Stimulated activated CD8-positive, alpha-beta memory T cell treated with anti-CD3 and anti-CD28 coated beads, Interleukin-7, amount 100 ng/mL, for 48 hours (primary cell): ENCODE measurements at regions not wholly inside any gene's neighbourhood (a gene's known extent, or its start where the extent isn't known, plus 50 kb on each side); places are given as distances from the start of the nearest gene placed in this dataset.

Experiments used
- DNase-seq, 2 donors: peaks; one replicate each; pipeline ENCODE4 v3.0.0-alpha.2; 2020; ENCODE audit warnings: low read depth in 1 of 2; ENCODE audit errors: extremely low read depth in 1 of 2

DNA sequence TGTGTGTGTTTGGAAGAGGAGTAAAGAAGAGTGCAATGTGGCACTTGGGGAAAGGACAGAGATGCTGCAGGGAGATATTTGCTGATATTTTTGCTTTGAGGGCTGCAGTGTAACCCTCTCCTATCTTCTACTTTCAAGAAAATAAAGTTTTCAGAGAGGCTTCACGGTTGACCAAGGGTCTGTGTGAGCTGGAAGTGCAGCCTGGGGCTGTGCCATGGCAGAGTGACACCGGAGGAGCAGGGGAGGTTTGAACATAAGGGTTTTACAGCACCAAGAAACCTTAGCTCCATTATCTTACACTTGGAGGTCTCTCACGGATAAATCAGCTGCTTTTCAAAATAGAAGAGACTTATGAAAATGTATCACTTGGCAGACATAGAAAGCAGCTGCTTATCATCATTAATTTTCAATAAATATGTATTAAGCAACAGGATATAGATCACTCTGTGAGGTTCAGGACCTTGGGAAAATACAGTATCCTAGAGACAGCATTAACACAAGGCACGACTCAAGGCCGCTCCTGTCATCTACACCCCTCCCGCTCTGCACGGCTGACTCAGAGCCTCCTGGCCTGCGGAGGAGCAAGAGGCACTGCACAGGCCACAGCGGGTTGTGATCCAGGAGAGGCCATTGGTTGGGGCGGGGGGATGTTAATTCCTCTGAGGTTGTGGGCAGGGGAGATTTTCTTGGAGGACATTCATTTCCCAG is 127.8 kb downstream of the COPS8 start:
- no peak for DNase-seq

DNA sequence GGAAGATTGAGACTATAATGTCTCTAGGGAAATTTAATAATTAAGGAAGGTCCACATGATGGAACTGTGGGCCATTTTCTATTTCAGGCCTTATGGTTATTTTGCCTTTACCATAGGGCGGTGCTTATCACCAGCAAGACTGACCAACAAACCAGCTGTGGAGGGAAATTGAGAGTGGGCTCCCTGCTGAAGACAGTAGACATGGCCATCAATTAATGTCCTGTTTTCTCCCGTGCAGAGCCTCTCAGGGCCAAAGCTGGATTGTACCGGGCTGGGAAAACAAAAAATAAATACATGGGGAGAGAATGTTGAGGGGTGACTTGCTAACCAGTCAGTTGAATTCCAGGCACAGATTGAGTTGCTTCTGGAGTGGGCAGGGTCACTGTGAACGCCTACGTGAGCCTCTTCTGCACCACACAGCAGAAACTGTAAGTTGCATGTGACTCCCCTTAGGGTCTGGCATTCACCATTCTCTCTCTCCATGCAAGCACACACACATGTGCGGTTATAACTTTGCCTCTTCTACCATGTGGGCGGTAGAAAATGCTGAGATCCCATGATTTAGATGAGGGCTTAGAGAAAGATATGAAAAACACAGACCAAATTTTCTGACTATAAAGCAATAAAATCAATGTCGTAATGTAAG is 128.5 kb downstream of the COPS8 start:
- no peak for DNase-seq

DNA sequence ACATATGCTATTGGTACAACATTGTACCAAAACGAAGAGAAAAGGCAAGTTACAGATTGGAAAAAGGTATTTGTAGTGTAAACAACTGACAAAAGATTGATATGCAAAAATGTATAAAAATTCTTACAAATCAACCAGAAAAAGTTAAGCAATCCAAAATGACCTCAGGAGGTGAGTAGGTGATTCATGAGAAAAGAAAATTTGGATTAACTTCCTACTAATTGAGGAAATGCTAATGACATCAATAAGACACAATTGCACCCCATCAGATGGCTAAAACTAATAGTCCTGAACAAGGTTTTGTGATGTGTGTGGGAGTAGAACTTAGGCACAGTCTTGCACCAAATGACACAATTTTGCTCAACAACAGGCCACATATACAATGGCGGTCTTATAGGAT is 129.3 kb downstream of the COPS8 start:
- DNase-seq = no peak

DNA sequence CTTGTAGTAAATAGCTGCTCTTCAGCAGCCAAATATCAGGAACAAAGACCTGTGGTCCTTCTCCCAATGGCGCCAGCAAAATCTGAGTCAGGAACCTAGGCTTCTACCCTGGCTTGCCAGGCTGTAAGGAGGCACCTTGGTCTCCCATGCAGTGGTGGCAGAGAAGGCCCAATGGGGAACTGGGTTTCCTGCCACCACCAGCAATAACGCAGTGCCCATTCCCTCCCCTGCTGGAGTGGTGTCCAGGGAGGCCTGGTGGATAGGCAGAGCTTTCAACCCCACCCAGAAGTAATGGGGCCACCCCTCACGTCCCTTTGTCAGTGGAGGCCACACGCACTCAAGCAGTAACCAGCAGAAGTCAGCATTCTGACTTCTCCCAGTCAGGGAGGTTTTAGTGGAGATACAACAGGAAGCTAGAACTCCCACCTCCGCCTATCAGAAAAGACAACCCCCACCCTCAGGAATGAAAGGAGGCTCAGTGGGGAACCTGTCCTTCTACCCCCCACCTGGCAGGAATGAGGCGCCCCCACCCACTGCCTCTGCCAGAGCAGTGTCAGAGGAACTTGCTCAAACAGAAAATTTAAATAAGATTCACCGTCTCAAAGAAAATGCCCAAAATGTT is 132.4 kb downstream of the COPS8 start:
- DNase-seq = no peak

DNA sequence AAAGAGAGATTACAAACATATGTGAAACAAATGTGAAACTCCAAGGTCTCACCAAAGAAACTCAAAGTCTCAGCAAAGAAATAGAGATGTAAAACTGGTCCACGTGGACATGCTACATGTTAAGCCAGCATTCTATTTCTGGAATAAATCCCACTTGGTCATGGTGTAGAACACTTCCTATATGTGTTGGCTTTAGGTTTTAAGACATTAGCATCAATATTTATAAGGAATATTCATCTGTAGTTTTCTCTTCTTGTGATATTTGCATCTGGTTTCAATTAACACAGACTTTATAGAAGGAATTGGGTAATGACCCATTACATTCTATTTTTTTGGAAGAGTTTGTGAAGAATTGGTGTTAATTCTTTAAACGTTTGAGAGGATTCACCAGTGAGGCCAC is 133.1 kb downstream of the COPS8 start:
- no peak for DNase-seq

DNA sequence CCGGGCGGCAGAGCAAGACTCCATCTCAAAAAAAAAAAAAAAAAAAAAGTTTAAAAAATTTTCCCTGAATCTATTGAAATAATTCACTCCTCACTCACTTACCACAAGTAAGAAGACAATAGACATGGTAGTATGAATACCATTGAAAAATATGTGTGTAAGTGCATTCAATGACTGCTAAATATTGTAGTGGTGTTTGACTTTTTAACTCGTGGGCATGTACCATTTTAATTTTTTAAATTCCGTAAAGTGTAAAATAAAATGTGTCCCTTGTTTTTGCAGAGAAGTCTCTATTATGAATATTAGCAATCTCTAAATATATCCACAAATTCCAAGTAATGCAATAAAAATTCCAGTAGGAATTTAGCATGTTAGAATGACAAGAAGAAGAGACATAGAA is 134.1 kb downstream of the COPS8 start:
- no peak for DNase-seq

DNA sequence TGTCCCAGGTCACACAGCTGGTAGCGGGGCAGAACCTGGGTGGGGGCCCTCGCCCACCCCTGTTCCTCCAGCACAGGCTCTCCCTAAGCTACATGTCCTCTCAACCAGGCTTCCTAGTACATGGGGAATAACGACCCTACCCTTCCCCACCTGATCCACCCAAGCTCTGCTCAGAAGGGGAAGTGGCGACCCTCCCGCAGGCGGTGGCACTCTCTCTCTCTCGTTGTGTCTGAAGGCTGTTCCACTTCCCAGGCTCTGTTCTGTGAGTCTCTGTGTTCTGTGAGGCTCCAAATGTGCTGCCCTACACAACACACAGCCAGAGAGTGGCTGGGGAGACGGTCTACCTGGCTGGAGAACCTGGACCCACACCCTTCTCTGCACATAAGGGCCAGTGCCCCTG is 135.8 kb downstream of the COPS8 start:
- no peak for DNase-seq

DNA sequence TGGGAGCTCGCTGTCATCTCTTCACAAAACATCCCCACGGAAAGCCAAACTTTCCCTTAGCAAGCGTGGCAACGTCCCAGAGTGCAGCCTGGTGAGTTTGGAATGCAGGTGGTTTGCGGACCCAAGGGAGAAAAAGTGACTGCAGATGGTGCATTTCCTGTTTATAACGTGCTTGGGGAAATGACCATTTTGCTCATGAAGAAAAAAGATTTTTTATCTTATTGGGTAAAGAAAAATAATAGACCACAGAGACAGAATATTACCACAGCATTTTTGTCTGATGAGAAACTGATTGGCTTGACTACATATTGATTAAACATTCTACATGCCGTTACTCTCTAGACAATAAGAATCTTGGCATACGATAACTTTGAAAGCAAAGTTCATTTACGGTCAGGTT is 136.5 kb downstream of the COPS8 start:
- DNase-seq = no peak

DNA sequence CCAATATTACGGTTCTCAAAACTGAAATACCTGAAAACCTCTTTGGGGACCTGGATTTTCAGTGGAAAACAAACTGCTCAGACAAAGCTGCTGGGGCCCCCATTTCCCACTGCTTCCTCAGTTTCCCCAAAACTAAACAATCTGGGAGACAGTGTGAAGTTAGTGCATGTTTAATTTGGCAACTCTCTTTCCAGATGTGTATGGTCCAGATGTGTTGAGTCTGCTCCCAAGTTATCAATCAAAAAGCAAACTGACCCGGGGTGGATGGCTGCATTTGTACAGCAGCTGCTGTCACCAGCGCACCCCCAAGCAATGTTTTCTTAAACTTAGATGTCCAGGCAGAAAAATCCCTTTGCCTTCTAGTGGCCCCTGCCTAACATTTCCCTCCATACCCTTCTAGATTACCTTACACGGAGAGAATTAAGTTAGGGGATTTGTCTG is 136.9 kb downstream of the COPS8 start:
- DNase-seq = no peak

DNA sequence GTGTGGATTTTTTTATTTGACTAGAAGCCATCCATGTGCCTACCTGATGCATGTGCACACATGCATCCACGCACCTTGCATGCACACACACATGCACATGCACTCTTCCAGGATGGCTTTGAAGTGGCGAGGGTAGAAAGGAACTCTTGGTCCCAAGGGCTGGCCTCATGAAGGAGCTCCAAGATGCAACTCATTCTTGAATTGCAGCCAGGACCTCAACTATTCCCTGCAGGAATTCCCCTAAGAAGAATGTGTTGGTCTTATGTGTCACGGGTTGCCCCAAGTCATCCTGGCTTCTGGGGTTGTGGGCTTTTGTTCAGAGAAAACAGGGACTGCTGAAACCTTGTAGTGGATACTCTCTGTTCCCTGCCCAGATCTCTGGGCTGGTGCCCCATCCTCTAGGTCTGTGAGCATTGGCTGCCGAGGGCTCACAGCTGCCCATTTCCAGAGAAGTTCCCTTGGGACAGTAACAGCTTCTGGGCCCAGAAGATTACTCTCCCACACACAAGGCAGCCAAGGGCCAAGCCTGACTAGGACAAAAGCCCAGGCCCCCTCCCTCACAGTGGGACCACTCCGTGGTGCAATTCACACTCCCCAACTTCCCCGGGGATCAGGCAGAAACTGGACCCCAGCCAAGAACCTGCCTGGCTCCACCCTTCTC is 137.6 kb downstream of the COPS8 start:
- no peak for DNase-seq

DNA sequence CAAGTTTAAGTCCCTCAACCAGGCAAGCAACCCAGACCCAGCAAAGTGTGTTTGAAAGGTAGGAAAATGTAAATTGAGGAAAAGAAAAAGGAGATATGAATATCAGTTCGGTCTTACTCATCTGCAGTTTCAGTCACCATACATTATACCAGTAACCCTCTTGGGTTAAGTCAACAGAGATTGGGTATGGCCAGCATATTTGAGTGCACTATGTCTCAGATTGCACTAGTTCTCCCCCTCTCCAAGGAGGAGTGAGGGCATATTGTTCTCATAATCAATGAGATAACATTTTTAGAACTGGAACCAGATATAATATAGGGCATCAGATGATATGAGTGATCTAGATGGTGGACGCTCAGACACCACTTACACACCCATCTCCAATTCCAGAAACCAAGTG is 141.5 kb downstream of the COPS8 start:
- no peak for DNase-seq

DNA sequence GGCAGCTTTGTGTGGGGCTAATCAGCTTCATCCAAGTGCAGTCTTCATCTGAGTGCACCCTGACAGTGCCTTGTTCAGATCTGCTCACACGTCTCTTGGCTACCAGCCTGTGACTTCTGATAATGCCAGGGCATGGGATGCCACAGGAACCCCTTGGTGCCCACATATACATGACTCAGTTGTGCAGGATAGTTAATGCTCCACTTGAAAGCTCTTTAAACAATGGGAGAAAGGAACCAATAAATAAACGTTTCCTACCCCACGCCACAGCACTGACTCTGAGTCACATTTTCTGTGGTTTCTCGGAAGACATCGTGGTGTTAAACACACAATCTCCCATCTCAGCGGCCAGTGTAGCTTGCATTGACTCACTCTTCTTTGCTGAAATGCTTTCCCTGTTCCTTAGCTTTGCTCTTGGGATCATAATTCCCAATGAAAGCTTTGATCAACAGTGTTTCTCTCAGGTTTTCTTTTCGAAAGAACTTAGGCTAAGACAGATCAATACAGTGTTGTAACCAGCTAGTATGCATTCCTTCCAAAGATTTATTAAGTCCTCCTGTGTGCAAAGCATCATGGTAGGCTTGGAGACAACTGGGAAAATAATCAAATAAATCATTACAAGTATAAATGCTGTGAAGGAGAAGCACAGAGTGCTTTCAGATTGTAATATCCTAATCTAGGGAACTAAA is 142.0 kb downstream of the COPS8 start:
- DNase-seq = peak; percentile 13 to 21

DNA sequence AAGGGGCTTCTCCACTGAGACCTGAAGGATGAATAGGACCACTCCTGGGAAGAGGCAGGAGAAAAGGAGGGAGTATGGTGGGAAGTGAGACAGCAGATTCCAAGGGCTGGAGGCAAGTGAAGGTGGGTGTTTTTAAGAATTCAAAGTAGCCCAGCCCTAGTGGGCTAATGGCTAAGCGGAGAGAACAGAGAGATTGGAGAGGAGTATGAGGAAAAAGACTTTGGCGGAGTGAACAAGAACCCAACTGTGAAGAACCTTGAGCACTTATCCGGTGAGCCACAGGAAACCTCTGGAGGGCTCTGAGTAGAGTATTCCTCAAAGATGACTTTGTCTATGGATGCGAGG is 142.6 kb downstream of the COPS8 start:
- DNase-seq = no peak

DNA sequence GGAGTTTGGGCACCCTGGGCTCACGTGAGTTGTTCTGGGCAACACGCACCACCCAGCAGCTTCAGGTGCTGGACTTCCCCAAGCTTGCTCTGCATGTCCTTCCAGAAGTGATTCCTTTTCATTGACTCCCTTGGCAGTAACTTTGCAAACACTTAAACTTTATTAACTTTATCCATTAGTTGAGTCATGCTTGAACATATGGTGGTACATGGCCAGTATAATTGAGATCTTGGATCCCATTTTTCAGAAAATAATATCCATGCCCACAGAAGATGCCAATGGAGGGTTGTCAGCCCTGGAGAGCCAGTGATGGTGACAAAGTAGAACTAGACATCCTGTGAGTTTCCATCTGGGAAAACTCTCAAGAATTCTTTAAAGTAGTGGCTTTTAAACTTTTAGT is 144.2 kb downstream of the COPS8 start:
- DNase-seq = no peak

DNA sequence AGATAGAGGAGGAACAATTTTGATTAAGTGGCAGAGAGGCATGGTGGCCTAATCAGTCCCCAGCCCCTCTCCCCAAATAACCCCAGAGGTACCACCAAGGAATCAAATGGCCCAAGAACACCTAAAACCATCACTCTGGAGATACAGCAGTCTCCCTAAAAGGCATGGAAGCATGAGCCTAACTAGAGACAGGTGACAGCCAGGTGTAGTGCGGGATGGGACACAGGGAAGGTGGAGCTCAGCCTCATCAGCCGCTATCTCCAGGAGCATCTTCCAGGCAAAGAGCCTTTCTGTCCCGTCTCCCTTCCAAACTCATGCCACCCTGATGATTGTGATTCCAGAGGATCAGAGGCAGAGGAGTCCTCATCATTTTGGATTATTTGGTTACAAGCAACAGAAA is 144.7 kb downstream of the COPS8 start:
- no peak for DNase-seq

DNA sequence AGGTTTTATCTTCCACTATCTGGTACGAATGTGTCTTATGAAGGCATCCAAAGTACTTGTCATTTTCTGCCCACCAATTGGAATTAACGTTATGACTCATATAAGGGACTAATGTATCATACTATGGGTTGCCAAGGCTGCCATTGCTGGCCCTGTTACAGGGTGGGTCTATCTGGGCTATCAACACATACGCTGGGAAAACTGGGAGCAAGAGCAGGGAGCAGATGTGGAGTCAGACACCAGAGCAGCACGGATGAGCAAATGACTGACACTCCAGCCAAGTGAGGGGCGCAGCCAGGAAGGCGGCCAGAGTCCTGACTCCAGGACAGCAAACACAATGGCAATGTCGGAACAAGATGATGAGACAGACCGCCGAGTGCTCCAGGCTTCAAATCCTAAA is 145.9 kb downstream of the COPS8 start:
- no peak for DNase-seq

DNA sequence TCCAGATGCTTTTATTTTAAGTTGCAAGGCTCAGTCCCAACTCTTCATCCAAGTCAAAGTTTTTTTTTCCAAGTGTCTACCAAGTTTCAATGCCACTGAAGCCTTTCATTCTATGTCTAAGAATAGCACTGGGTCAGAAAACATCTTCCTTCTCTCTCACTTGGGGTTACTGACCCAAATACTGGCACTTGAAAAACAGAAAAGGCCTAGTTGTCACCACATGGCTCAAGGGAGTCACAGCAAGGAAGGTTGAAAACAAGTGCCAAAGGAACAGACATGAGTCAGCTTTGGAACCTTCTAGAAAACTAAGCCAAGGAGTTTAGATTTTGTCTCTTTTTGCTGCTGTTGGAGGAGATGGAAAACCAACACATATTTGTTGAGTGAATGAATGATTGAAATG is 146.5 kb downstream of the COPS8 start:
- no peak for DNase-seq

DNA sequence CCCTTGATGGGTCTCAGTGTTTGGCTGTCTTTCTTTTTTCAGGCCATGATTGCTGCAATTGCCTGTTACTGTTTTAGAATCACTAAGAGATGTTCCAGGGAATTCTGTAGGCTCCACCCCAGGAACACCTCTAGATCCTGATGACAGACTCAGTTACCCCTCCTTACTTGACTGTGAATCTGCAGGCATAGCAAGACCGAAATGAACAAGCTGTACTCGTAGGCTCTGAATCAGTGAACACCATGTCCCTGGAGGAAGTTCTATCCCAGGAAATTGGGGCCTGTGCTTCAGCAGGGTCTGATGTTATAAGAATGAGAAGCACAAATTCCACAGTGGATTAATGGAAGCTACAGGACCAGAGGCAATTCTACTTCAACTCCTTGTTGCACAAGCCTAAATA is 148.6 kb downstream of the COPS8 start:
- DNase-seq = no peak

DNA sequence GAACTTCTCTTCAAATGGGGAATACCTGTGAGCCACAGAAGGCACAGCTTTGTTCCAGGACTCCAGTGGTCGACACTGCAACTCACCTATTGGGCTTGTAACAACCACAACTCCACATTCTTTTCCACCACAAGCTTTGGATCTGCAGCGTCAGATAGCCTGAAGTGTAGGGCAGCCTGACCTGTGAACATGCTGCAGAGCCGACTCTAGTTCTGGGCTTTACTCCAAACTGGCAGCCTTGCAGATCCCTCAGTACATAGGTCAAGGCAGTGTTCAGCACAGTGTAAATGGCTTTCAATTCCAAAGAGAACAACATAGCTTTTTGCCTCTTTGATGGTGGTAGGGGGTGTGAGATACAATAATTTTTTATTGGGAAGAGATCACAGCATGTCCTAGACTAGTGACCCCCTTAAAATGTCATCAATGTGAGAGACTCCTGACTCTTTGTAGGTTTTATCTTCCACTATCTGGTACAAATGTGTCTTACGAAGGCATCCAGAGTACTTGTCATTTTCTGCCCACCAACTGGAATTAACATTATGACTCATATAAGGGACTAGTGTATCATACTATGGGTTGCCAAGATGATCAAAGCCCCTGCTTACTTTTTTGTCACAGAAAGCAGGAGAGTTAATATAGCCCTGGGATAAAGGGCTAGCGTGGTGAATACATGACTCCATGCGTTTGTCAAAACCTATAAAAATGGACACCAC is 149.8 kb downstream of the COPS8 start:
- no peak for DNase-seq

DNA sequence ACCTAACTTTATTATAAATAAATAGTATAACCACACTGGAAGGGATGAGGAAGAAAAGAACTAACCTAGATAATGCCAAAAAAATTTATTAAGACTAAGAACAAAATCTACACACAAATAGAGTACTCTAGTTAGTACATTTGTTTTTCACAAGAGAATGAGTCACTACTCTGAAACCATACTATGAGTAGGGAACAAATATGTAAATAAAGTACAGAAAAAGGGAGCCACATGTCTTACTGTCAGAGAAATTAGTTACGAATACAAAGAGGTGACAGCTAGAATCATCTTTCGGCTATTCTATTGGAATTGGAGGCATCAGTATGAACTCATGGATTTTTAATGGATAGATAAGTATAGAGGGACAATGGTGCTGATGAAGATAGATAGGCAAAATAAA is 150.5 kb downstream of the COPS8 start:
- DNase-seq = no peak

DNA sequence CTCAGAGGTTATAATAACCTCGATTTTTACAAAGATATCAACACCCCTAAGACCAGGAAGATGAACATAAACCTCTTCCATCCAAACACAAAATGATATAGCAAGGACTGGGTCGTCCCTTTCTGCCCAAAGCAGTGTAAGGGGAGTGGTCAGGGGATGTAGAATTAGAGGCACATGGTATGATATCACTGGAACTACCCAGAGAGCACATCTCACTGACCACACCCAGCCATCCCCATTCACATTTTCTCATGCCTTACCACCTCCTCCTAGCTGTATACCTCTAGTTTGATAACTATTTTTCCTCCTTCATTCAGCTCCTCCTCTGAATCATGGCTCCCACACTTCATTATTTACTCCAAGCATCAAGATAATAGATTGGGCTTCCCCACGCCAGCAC is 152.6 kb downstream of the COPS8 start:
- no peak for DNase-seq
